Lower lobe of right lung (tissue), 2 donors: ENCODE measurements at regions not wholly inside any gene's neighbourhood (a gene's known extent, or its start where the extent isn't known, plus 50 kb on each side); places are given as distances from the start of the nearest gene placed in this dataset.

Experiments
- ATAC-seq, 2 donors: fragments of 200-7000 bp; cut with Tn5 transposase; one replicate each; pipeline ENCODE4 v1.9.1; 2020 to 2022; ENCODE audit warnings: mild to moderate bottlenecking in 2 of 2, moderate library complexity in 2 of 2
- DNase-seq: peaks from one replicate; pipeline ENCODE4 v3.0.0-alpha.2; 2020
- H3K27ac ChIP-seq: fragments of 200-600 bp; one replicate; pipeline ENCODE4 v1.8.0; 2022
- H3K27me3 ChIP-seq: fragments of 200-600 bp; one replicate; pipeline ENCODE4 v1.8.0; 2022; ENCODE audit warnings: low read depth
- H3K36me3 ChIP-seq: fragments of 200-600 bp; one replicate; pipeline ENCODE4 v1.8.0; 2022; ENCODE audit warnings: mild to moderate bottlenecking
- H3K4me1 ChIP-seq: fragments of 200-600 bp; one replicate; pipeline ENCODE4 v1.8.0; 2022
- H3K4me3 ChIP-seq: fragments of 200-600 bp; one replicate; pipeline ENCODE4 v1.8.0; 2022; ENCODE audit warnings: mild to moderate bottlenecking
- H3K9me3 ChIP-seq: fragments of 200-600 bp; one replicate; pipeline ENCODE4 v1.8.0; 2022
- CTCF ChIP-seq: fragments of 200-600 bp; IDR thresholded peaks from one replicate; pipeline ENCODE4 v1.8.0; 2022; ENCODE audit warnings: antibody characterized with exemption, mild to moderate bottlenecking
- intact Hi-C: fragments of 100-400 bp; cut with DNase I; formaldehyde crosslinking; loops from one replicate; pipeline ENCODE4 v1.11.0; 2022
- donor health status: DM: no; HTN: yes; CAD: no; lungs with severe emphysema.

DNA sequence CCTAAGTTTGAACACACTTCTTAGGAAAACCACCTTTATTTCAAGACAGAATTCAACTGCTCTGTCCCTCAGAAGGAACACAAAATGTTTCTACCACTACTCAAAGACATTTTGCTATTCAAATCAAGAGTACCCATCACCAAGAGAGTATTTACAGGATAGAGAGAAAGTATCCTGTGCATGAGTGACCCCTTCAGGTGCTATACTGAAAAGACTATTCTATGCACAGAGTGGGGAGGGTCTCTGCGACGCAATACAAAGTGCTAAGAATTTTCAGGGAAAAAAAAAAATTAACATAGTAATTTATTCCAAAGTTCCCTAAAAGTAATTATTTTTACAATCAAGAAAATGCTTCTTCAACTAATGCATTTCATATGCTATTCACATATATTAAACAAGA, 346.4 kb upstream of the FAM241A start:
- intact Hi-C loops = no loop called here
- ATAC-seq (no peak), DNase-seq (no peak)
- Histone ChIP-seq H3K4me1 (no peaks in the 10 kb centered on the region), H3K4me3 (no peak overlapping the region), H3K36me3 (no peaks in the 10 kb centered on the region), H3K27ac (no peak overlapping the region), H3K27me3 (no peaks in the 10 kb centered on the region), H3K9me3 (no peaks in the 10 kb centered on the region)
- TF ChIP-seq CTCF = no peak

- DNase-seq (no peak), ATAC-seq (no peak)
- no peaks in the 10 kb centered on the region for H3K36me3 ChIP-seq
- no peak overlapping the region for H3K27ac ChIP-seq
- no peaks in the 10 kb centered on the region for H3K27me3 ChIP-seq
- intact Hi-C loops = no loop called here
- no peaks in the 10 kb centered on the region for H3K9me3 ChIP-seq
- no peaks in the 10 kb centered on the region for H3K4me1 ChIP-seq
- H3K4me3 ChIP-seq = no peak overlapping the region
- TF ChIP-seq CTCF = no peak
These were observed 344.7 kb upstream of the FAM241A start for GRCh38 chr4:111800551-111800950.

- intact Hi-C loops = no loop called here
- no peaks in the 10 kb centered on the region for H3K27me3 ChIP-seq
- no peaks in the 10 kb centered on the region for H3K4me1 ChIP-seq
- H3K9me3 ChIP-seq = no peaks in the 10 kb centered on the region
- no peak for DNase-seq
- H3K4me3 ChIP-seq = no peak overlapping the region
- ATAC-seq = no peak
- H3K36me3 ChIP-seq = no peaks in the 10 kb centered on the region
- TF ChIP-seq CTCF = no peak
- no peak overlapping the region for H3K27ac ChIP-seq
These were observed 343.1 kb upstream of the FAM241A start for GRCh38 chr4:111802191-111802590.

GRCh38 chr4:111806331-111806730, 338.9 kb upstream of the FAM241A start:
- no peaks in the 10 kb centered on the region for H3K27me3 ChIP-seq
- no peak for DNase-seq
- intact Hi-C loops = no loop called here
- H3K9me3 ChIP-seq = no peaks in the 10 kb centered on the region
- no peaks in the 10 kb centered on the region for H3K36me3 ChIP-seq
- no peak for ATAC-seq
- no peak for TF ChIP-seq CTCF
- H3K27ac ChIP-seq = no peak overlapping the region
- no peak overlapping the region for H3K4me3 ChIP-seq
- no peaks in the 10 kb centered on the region for H3K4me1 ChIP-seq

DNA sequence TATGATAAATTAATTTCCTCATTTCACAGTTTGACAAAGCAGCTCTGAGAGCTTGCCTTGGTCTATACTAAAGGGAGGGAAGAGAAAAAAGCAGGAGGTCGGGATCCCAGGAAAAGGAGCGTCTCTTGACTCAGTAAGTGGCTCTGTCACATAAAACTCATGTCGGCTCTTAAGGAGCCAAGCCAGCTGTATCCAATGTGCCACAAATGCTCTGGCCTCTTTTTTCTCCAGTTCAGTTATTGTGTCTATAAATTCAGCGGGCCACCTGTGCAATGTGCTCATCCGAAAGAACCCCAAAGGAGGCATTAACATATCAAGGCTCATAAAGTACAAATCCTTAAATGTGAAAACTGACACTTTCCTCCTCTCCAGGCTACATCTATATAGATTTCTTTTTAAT, 337.7 kb upstream of the FAM241A start:
- ATAC-seq (no peak), DNase-seq (no peak)
- Histone ChIP-seq H3K27me3 (no peaks in the 10 kb centered on the region), H3K9me3 (no peaks in the 10 kb centered on the region), H3K36me3 (no peaks in the 10 kb centered on the region), H3K4me3 (no peak overlapping the region), H3K4me1 (no peaks in the 10 kb centered on the region), H3K27ac (no peak overlapping the region)
- intact Hi-C loops = no loop called here
- TF ChIP-seq CTCF = no peak

DNA sequence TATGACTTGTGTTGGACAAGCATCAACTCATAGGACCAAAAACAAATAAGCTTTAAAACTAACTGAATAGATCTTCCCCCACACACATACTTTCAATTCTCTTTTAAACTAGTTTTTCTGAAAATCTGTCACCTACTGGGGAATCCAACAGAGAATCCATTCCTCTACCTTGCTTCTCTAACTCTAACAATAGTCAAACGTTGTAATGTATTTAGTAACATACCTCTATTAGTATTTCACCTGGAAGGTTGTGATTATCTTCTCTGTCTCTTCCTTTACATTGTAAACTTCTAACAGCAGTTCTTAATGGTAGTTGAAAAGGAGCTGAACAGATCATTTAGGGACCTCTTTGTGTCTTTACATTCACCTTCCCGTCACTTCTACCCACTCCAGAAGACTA, 337.1 kb upstream of the FAM241A start:
- no peak for DNase-seq

More for the DNA sequence above, 337.1 kb upstream of the FAM241A start:
- TF ChIP-seq CTCF = no peak
- Histone ChIP-seq H3K27ac (no peak overlapping the region), H3K36me3 (no peaks in the 10 kb centered on the region), H3K4me1 (no peaks in the 10 kb centered on the region), H3K9me3 (no peaks in the 10 kb centered on the region), H3K27me3 (no peaks in the 10 kb centered on the region), H3K4me3 (no peak overlapping the region)
- intact Hi-C loops = no loop called here
- no peak for ATAC-seq
